ENCODE measurements at regions not wholly inside any gene's neighbourhood (a gene's known extent, or its start where the extent isn't known, plus 50 kb on each side); places are given as distances from the start of the nearest gene placed in this dataset.

- Mint-ChIP-seq H3K36me3 (no peaks in the 10 kb centered on the region), H3K27ac (no peak overlapping the region), H3K9me3 (no peaks in the 10 kb centered on the region), H3K27me3 (ENCODE audit: low read depth) (0 out of 2 replicates have a peak, but pooled peaks cover 3% of the 10 kb centered on the region), H3K4me3 (no peak overlapping the region), H3K4me1 (no peaks in the 10 kb centered on the region)
- ATAC-seq: no peak
- CTCF ChIA-PET: interaction anchor here (0.5 kb wide), 1 partner anchor 35 kb away, joined by 3 read pairs; no protein-coding TSS in a partner anchor
- POLR2A ChIA-PET: no interaction called here
- TF ChIP-seq ZBTB21 (CRISPR knock-in tag; IDR thresholded peaks at IDR 0.05; ENCODE audit: borderline replicate concordance) (no peak), CTCF (IDR thresholded peaks at IDR 0.05) (no peak), ATF1 (CRISPR knock-in tag; IDR thresholded peaks at IDR 0.05) (no peak), ZNF317 (CRISPR knock-in tag; IDR thresholded peaks at IDR 0.05; ENCODE audit: borderline replicate concordance, low read depth) (no peak), ARID4B (CRISPR knock-in tag; IDR thresholded peaks at IDR 0.05; ENCODE audit: borderline replicate concordance) (no peak), TEAD4 (CRISPR knock-in tag; IDR thresholded peaks at IDR 0.05) (no peak), CDX4 (CRISPR knock-in tag; IDR thresholded peaks at IDR 0.05; ENCODE audit: borderline replicate concordance) (no peak), ZNF281 (CRISPR knock-in tag; IDR thresholded peaks at IDR 0.05) (no peak), SMAD4 (CRISPR knock-in tag; IDR thresholded peaks at IDR 0.05) (no peak), ETV6 (CRISPR knock-in tag; IDR thresholded peaks at IDR 0.05) (no peak), NFYB (CRISPR knock-in tag; conservative IDR thresholded peaks at IDR 0.05; ENCODE audit: low read depth) (no peak), ATF6 (CRISPR knock-in tag; IDR thresholded peaks at IDR 0.05) (no peak)
- DNase-seq (ENCODE audit: low spot score): no peak
Measured at GRCh38 chr15:72902919-72903260, 119.3 kb upstream of the ADPGK start.

- POLR2A ChIA-PET: interaction anchor here (0.6 kb wide), 1 partner anchor 33 kb away, joined by 3 read pairs; no protein-coding TSS in a partner anchor
- H3K4me3 Mint-ChIP-seq: no peak overlapping the region
- ATAC-seq (no peak), DNase-seq (ENCODE audit: low spot score) (no peak)
- H3K36me3 Mint-ChIP-seq: no peaks in the 10 kb centered on the region
- H3K4me1 Mint-ChIP-seq: no peaks in the 10 kb centered on the region
- 0 out of 2 replicates have a peak, but pooled peaks cover 3% of the 10 kb centered on the region for H3K27me3 Mint-ChIP-seq (ENCODE audit: low read depth)
- CTCF ChIA-PET: interaction anchor here (0.5 to 0.8 kb wide), 2 partner anchors 36 to 339 kb away, joined by 3 read pairs; no protein-coding TSS in a partner anchor
- H3K9me3 Mint-ChIP-seq: no peaks in the 10 kb centered on the region
- H3K27ac Mint-ChIP-seq: no peak overlapping the region
- TF ChIP-seq ZNF671 (CRISPR knock-in tag; IDR thresholded peaks at IDR 0.05) (no peak), NR1H2 (CRISPR knock-in tag; IDR thresholded peaks at IDR 0.05) (no peak), CREB1 (CRISPR knock-in tag; IDR thresholded peaks at IDR 0.05) (no peak), GTF2I (CRISPR knock-in tag; conservative IDR thresholded peaks at IDR 0.05) (no peak), ZMAT4 (CRISPR knock-in tag; IDR thresholded peaks at IDR 0.05) (no peak), ZNF396 (CRISPR knock-in tag; IDR thresholded peaks at IDR 0.05; ENCODE audit: borderline replicate concordance) (no peak), CREM (CRISPR knock-in tag; IDR thresholded peaks at IDR 0.05) (no peak), ZNF423 (CRISPR knock-in tag; IDR thresholded peaks at IDR 0.05) (no peak), HMGXB4 (CRISPR knock-in tag; IDR thresholded peaks at IDR 0.05) (no peak)
Measured at GRCh38 chr15:72902245-72902918, 118.8 kb upstream of the ADPGK start.
